Thoracic aorta (tissue), 2 donors: ENCODE measurements at regions not wholly inside any gene's neighbourhood (a gene's known extent, or its start where the extent isn't known, plus 50 kb on each side); places are given as distances from the start of the nearest gene placed in this dataset.

Source experiments
- ATAC-seq: fragments of 150-250 bp; one replicate; pipeline ENCODE4 v1.8.0; 2017; ENCODE audit warnings: low read depth; ENCODE audit not compliant: insufficient number of reproducible peaks, low FRiP score
- DNase-seq: peaks from one replicate; pipeline ENCODE4 v3.0.0-alpha.2; 2020; ENCODE audit warnings: low spot score
- H3K27ac ChIP-seq, 2 donors: fragments of 200-600 bp; sonication (generic); 1 replicate in 1 of 2; 2 replicates in 1 of 2; pipeline ENCODE4 v1.5.1; 2016; ENCODE audit warnings: mild to moderate bottlenecking in 2 of 2, moderate library complexity in 2 of 2
- H3K27me3 ChIP-seq: fragments of 200-600 bp; sonication (generic); replicated peaks from 2 replicates; pipeline ENCODE4 v1.6.0; 2016; ENCODE audit warnings: mild to moderate bottlenecking; ENCODE audit not compliant: insufficient read depth
- H3K36me3 ChIP-seq: fragments of 200-600 bp; sonication (generic); one replicate; pipeline ENCODE4 v1.5.1; 2016
- H3K4me1 ChIP-seq, 2 donors: fragments of 200-600 bp; sonication (generic); 1 replicate in 1 of 2; 2 replicates in 1 of 2; pipeline versions ENCODE4 v1.5.1 to v1.6.0; 2016; ENCODE audit warnings: low read depth in 2 of 2, mild to moderate bottlenecking in 1 of 2; ENCODE audit not compliant: control insufficient read depth in 1 of 2
- H3K4me3 ChIP-seq: fragments of 200-600 bp; sonication (generic); 2 replicates; pipeline ENCODE4 v1.5.1; 2016; ENCODE audit warnings: mild to moderate bottlenecking
- H3K9me3 ChIP-seq: fragments of 200-600 bp; sonication (generic); 2 replicates; pipeline ENCODE4 v1.5.1; 2016
- CTCF ChIP-seq: fragments of 200-600 bp; sonication (generic); IDR thresholded peaks from one replicate; pipeline ENCODE4 v1.5.1; 2019; ENCODE audit warnings: antibody characterized with exemption

- no peaks in the 10 kb centered on the region for H3K4me1 ChIP-seq
- no peak overlapping the region for H3K4me3 ChIP-seq
- DNase-seq = no peak
- TF ChIP-seq CTCF = no peak
- no peaks in the 10 kb centered on the region for H3K9me3 ChIP-seq
- no peaks in the 10 kb centered on the region for H3K36me3 ChIP-seq
- H3K27ac ChIP-seq = no peak overlapping the region
- no peak for ATAC-seq
- no peaks in the 10 kb centered on the region for H3K27me3 ChIP-seq
Observed at GRCh38 chr1:90308421-90308820, 313.5 kb downstream of the ZNF326 start.

- DNase-seq = no peak
- no peak for TF ChIP-seq CTCF
Observed at GRCh38 chr1:90305577-90305976, 310.7 kb downstream of the ZNF326 start.

GRCh38 chr1:90296327-90296726, 301.4 kb downstream of the ZNF326 start:
- no peak for ATAC-seq
- Histone ChIP-seq H3K27me3 (no peaks in the 10 kb centered on the region), H3K4me3 (no peak overlapping the region), H3K36me3 (no peaks in the 10 kb centered on the region), H3K9me3 (no peaks in the 10 kb centered on the region), H3K4me1 (no peaks in the 10 kb centered on the region), H3K27ac (no peak overlapping the region)
- DNase-seq = no peak
- TF ChIP-seq CTCF = no peak

More at GRCh38 chr1:90305577-90305976, 310.7 kb downstream of the ZNF326 start:
- Histone ChIP-seq H3K9me3 (no peaks in the 10 kb centered on the region), H3K4me1 (no peaks in the 10 kb centered on the region), H3K4me3 (no peak overlapping the region), H3K36me3 (no peaks in the 10 kb centered on the region), H3K27ac (no peak overlapping the region), H3K27me3 (no peaks in the 10 kb centered on the region)
- no peak for ATAC-seq

- no peak for TF ChIP-seq CTCF
- ATAC-seq = no peak
- no peaks in the 10 kb centered on the region for H3K9me3 ChIP-seq
- H3K27me3 ChIP-seq = no peaks in the 10 kb centered on the region
- H3K27ac ChIP-seq = no peak overlapping the region
- DNase-seq = no peak
- no peaks in the 10 kb centered on the region for H3K36me3 ChIP-seq
- no peak overlapping the region for H3K4me3 ChIP-seq
- no peaks in the 10 kb centered on the region for H3K4me1 ChIP-seq
Observed at GRCh38 chr1:90295534-90295933, 300.6 kb downstream of the ZNF326 start.

GRCh38 chr1:90291431-90292216, 296.7 kb downstream of the ZNF326 start:
- H3K4me1 ChIP-seq = no peaks in the 10 kb centered on the region
- TF ChIP-seq CTCF = no peak
- H3K27me3 ChIP-seq = no peaks in the 10 kb centered on the region
- DNase-seq (no peak), ATAC-seq (no peak)
- H3K9me3 ChIP-seq = no peaks in the 10 kb centered on the region
- H3K27ac ChIP-seq = no peak overlapping the region
- H3K4me3 ChIP-seq = no peak overlapping the region
- H3K36me3 ChIP-seq = no peaks in the 10 kb centered on the region
